GM19324 (cell line): ENCODE measurements at regions not wholly inside any gene's neighbourhood (a gene's known extent, or its start where the extent isn't known, plus 50 kb on each side); places are given as distances from the start of the nearest gene placed in this dataset.
"Not testable (repeated sequence)": the region's sequence is repeated elsewhere in the genome, so short reads cannot be mapped to it uniquely, and the experiment has no call there.

Experiments
- ATAC-seq: cut with Tn5 transposase; IDR thresholded peaks from one replicate; pipeline ENCODE4 v1.9.1; 2021; ENCODE audit warnings: mild to moderate bottlenecking, moderate library complexity; ENCODE audit not compliant: unreplicated experiment, low FRiP score

- no peak for ATAC-seq
Measured at GRCh38 chr4:77434299-77435092, 171.1 kb upstream of the CXCL13 start.

GRCh38 chr4:77437079-77437478, 168.5 kb upstream of the CXCL13 start:
- ATAC-seq, result no peak

- ATAC-seq, result no peak
Measured at GRCh38 chr4:77438549-77438948, 167.1 kb upstream of the CXCL13 start.

GRCh38 chr4:77443941-77444340, 161.7 kb upstream of the CXCL13 start:
- ATAC-seq, result no peak

- ATAC-seq, result no peak
Measured at GRCh38 chr4:77445823-77446222, 159.8 kb upstream of the CXCL13 start.

GRCh38 chr4:77446601-77447000, 159.0 kb upstream of the CXCL13 start:
- ATAC-seq, result no peak

- no peak for ATAC-seq
Measured at GRCh38 chr4:77449171-77449570, 156.4 kb upstream of the CXCL13 start.

GRCh38 chr4:77450006-77450405, 155.6 kb upstream of the CXCL13 start:
- no peak for ATAC-seq

GRCh38 chr4:77451530-77451929, 154.1 kb upstream of the CXCL13 start:
- ATAC-seq, result no peak

- ATAC-seq, result not testable (repeated sequence)
Measured at GRCh38 chr4:77452117-77452516, 153.5 kb upstream of the CXCL13 start.

- ATAC-seq, result no peak
Measured at GRCh38 chr4:77453911-77454310, 151.7 kb upstream of the CXCL13 start.

- ATAC-seq, result no peak
Measured at GRCh38 chr4:77454858-77455257, 150.8 kb upstream of the CXCL13 start.

GRCh38 chr4:77464100-77464499, 141.5 kb upstream of the CXCL13 start:
- not testable (repeated sequence) for ATAC-seq

- no peak for ATAC-seq
Measured at GRCh38 chr4:77465271-77465670, 140.3 kb upstream of the CXCL13 start.

GRCh38 chr4:77466430-77466829, 139.2 kb upstream of the CXCL13 start:
- no peak for ATAC-seq

- ATAC-seq, result no peak
Measured at GRCh38 chr4:77471821-77472495, 133.7 kb upstream of the CXCL13 start.

- ATAC-seq, result no peak
Measured at GRCh38 chr4:77473509-77473908, 132.1 kb upstream of the CXCL13 start.

GRCh38 chr4:77481856-77482255, 123.8 kb upstream of the CXCL13 start:
- no peak for ATAC-seq

GRCh38 chr4:77488882-77489281, 116.7 kb upstream of the CXCL13 start:
- ATAC-seq, result no peak

- ATAC-seq, result no peak
Measured at GRCh38 chr4:77493120-77493752, 112.4 kb upstream of the CXCL13 start.

- peak; percentile 51 for ATAC-seq
Measured at GRCh38 chr4:77493829-77494551, 111.6 kb upstream of the CXCL13 start.
